Suprapubic skin (tissue), 3 donors: ENCODE measurements at regions not wholly inside any gene's neighbourhood (a gene's known extent, or its start where the extent isn't known, plus 50 kb on each side); places are given as distances from the start of the nearest gene placed in this dataset.
"Not testable (repeated sequence)": the region's sequence is repeated elsewhere in the genome, so short reads cannot be mapped to it uniquely, and the experiment has no call there.

ENCODE experiments used
- EP300 ChIP-seq: sonication (generic); formaldehyde crosslinking; IDR thresholded peaks from one replicate; pipeline ENCODE4 v1.6.1; 2017; ENCODE audit warnings: antibody characterized with exemption
- POLR2A ChIP-seq, 2 donors: fragments of 450-650 bp; IDR thresholded peaks; one replicate each; pipeline ENCODE4 v1.6.1; 2017; ENCODE audit warnings: antibody characterized with exemption in 2 of 2, mild to moderate bottlenecking in 2 of 2, moderate library complexity in 2 of 2
- TF ChIP-seq, protein P1 (sequence below), 2 donors: fragments of 200-600 bp in 1 of 2; fragments of 450-650 bp in 1 of 2; sonication (generic) in 1 of 2; IDR thresholded peaks; one replicate each; pipeline ENCODE4 v1.5.1; 2016 to 2019; ENCODE audit warnings: antibody characterized with exemption in 2 of 2, mild to moderate bottlenecking in 1 of 2, moderate library complexity in 1 of 2

- TF ChIP-seq, protein P1, sequence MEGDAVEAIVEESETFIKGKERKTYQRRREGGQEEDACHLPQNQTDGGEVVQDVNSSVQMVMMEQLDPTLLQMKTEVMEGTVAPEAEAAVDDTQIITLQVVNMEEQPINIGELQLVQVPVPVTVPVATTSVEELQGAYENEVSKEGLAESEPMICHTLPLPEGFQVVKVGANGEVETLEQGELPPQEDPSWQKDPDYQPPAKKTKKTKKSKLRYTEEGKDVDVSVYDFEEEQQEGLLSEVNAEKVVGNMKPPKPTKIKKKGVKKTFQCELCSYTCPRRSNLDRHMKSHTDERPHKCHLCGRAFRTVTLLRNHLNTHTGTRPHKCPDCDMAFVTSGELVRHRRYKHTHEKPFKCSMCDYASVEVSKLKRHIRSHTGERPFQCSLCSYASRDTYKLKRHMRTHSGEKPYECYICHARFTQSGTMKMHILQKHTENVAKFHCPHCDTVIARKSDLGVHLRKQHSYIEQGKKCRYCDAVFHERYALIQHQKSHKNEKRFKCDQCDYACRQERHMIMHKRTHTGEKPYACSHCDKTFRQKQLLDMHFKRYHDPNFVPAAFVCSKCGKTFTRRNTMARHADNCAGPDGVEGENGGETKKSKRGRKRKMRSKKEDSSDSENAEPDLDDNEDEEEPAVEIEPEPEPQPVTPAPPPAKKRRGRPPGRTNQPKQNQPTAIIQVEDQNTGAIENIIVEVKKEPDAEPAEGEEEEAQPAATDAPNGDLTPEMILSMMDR (IDR thresholded peaks at IDR 0.05), result not testable (repeated sequence)
- TF ChIP-seq EP300; POLR2A (IDR thresholded peaks at IDR 0.05): not testable (repeated sequence)
Observed at GRCh38 chr2:215630796-215631195, 194.9 kb upstream of the FN1 start.
